Astrocyte (in vitro differentiated cells and primary cell): ENCODE measurements at regions not wholly inside any gene's neighbourhood (a gene's known extent, or its start where the extent isn't known, plus 50 kb on each side); places are given as distances from the start of the nearest gene placed in this dataset.

Experiments
- DNase-seq: peaks from one replicate; pipeline ENCODE4 v3.0.0-alpha.2; 2010; ENCODE audit warnings: low read depth
- FAIRE-seq: peaks from 2 replicates; lab custom pipeline; 2011; peaks lifted over from hg19 to GRCh38; lab: Jason Lieb, UNC
- H2AFZ ChIP-seq: 2 replicates; pipeline ENCODE4 v1.6.0; 2012; ENCODE audit warnings: low read depth, low read length, inconsistent platforms
- H3K27ac ChIP-seq: 2 replicates; pipeline ENCODE4 v1.5.1; 2011; ENCODE audit warnings: low read depth, low read length, inconsistent platforms
- H3K27me3 ChIP-seq: 2 replicates; pipeline ENCODE4 v1.6.0; 2011; ENCODE audit warnings: low read length, inconsistent platforms; ENCODE audit not compliant: insufficient read depth
- H3K36me3 ChIP-seq: 2 replicates; pipeline ENCODE4 v1.5.1; 2011; ENCODE audit warnings: low read length, inconsistent platforms; ENCODE audit not compliant: insufficient read depth
- H3K4me1 ChIP-seq: 2 replicates; pipeline ENCODE4 v1.5.1; 2011; ENCODE audit warnings: low read length, inconsistent platforms; ENCODE audit not compliant: insufficient read depth
- H3K4me2 ChIP-seq: 2 replicates; pipeline ENCODE4 v1.6.0; 2012; ENCODE audit warnings: low read length, inconsistent platforms
- H3K4me3 ChIP-seq: 2 replicates; pipeline ENCODE4 v1.5.1; 2011; ENCODE audit warnings: low read depth, mild to moderate bottlenecking, low read length, inconsistent platforms; ENCODE audit not compliant: insufficient read depth
- H3K79me2 ChIP-seq: 2 replicates; pipeline ENCODE4 v1.6.0; 2012; ENCODE audit warnings: mild to moderate bottlenecking, low read length, inconsistent platforms; ENCODE audit not compliant: insufficient read depth
- H3K9ac ChIP-seq: 2 replicates; pipeline ENCODE4 v1.6.0; 2012; ENCODE audit warnings: mild to moderate bottlenecking, low read length, inconsistent platforms
- H3K9me3 ChIP-seq: 2 replicates; pipeline ENCODE4 v1.5.1; 2012; ENCODE audit warnings: low read depth, mild to moderate bottlenecking, low read length, inconsistent platforms; ENCODE audit not compliant: insufficient read depth
- H4K20me1 ChIP-seq: 2 replicates; pipeline ENCODE4 v1.6.0; 2012; ENCODE audit warnings: low read length, inconsistent platforms; ENCODE audit not compliant: insufficient read depth
- H3K27ac Mint-ChIP-seq: one replicate; pipeline ENCODE4 v1.8.0; 2021; ENCODE audit warnings: mild to moderate bottlenecking, mixed read lengths; ENCODE audit not compliant: unreplicated experiment
- H3K27me3 Mint-ChIP-seq: one replicate; pipeline ENCODE4 v1.8.0; 2021; ENCODE audit warnings: low read depth, mixed read lengths; ENCODE audit not compliant: unreplicated experiment
- H3K36me3 Mint-ChIP-seq: one replicate; pipeline ENCODE4 v1.8.0; 2021; ENCODE audit warnings: low read depth, mixed read lengths; ENCODE audit not compliant: unreplicated experiment
- H3K4me1 Mint-ChIP-seq: one replicate; pipeline ENCODE4 v1.8.0; 2021; ENCODE audit warnings: low read depth, mixed read lengths; ENCODE audit not compliant: unreplicated experiment
- H3K4me3 Mint-ChIP-seq: one replicate; pipeline ENCODE4 v1.8.0; 2021; ENCODE audit warnings: mild to moderate bottlenecking, moderate library complexity, mixed read lengths; ENCODE audit not compliant: unreplicated experiment
- H3K9me3 Mint-ChIP-seq: one replicate; pipeline ENCODE4 v1.8.0; 2021; ENCODE audit warnings: mild to moderate bottlenecking, mixed read lengths; ENCODE audit not compliant: unreplicated experiment
- CTCF ChIP-seq: IDR thresholded peaks from 2 replicates; pipeline ENCODE4 v1.5.1; 2011; ENCODE audit warnings: low read depth, mild to moderate bottlenecking, inconsistent platforms, low read length, moderate library complexity; ENCODE audit not compliant: insufficient read depth
- EZH2 ChIP-seq: IDR thresholded peaks from 2 replicates; pipeline ENCODE4 v1.6.1; 2012; ENCODE audit warnings: mild to moderate bottlenecking, low read length, inconsistent platforms; ENCODE audit not compliant: insufficient read depth

- Histone ChIP-seq H2AFZ (no peak overlapping the region), H3K9ac (no peak overlapping the region), H3K36me3 (no peaks in the 10 kb centered on the region), H4K20me1 (no peaks in the 10 kb centered on the region), H3K9me3 (no peaks in the 10 kb centered on the region), H3K4me1 (no peaks in the 10 kb centered on the region), H3K27ac (no peak overlapping the region), H3K4me2 (no peak overlapping the region), H3K79me2 (no peaks in the 10 kb centered on the region), H3K4me3 (no peak overlapping the region), H3K27me3 (no peaks in the 10 kb centered on the region)
- TF ChIP-seq CTCF (no peak), EZH2 (no peak)
- H3K27me3 Mint-ChIP-seq = no peaks in the 10 kb centered on the region
- H3K4me3 Mint-ChIP-seq = no peak overlapping the region
- H3K4me1 Mint-ChIP-seq = no peaks in the 10 kb centered on the region
- DNase-seq (no peak), FAIRE-seq (no peak)
- H3K27ac Mint-ChIP-seq = no peak overlapping the region
- no peaks in the 10 kb centered on the region for H3K36me3 Mint-ChIP-seq
- H3K9me3 Mint-ChIP-seq = peaks cover 32% of the 10 kb centered on the region
Measured at GRCh38 chr22:47380692-47381091, 618.2 kb downstream of the TBC1D22A start.

- Histone ChIP-seq H3K4me2 (no peak overlapping the region), H3K4me3 (no peak overlapping the region), H3K9ac (no peak overlapping the region), H4K20me1 (no peaks in the 10 kb centered on the region), H3K27me3 (no peaks in the 10 kb centered on the region), H2AFZ (no peak overlapping the region), H3K79me2 (no peaks in the 10 kb centered on the region), H3K9me3 (no peaks in the 10 kb centered on the region), H3K27ac (no peak overlapping the region), H3K4me1 (no peaks in the 10 kb centered on the region), H3K36me3 (no peaks in the 10 kb centered on the region)
- no peaks in the 10 kb centered on the region for H3K27me3 Mint-ChIP-seq
- no peaks in the 10 kb centered on the region for H3K36me3 Mint-ChIP-seq
- H3K27ac Mint-ChIP-seq = no peak overlapping the region
- no peak overlapping the region for H3K4me3 Mint-ChIP-seq
- H3K4me1 Mint-ChIP-seq = no peaks in the 10 kb centered on the region
- no peak for FAIRE-seq
- H3K9me3 Mint-ChIP-seq = peaks cover 32% of the 10 kb centered on the region
- DNase-seq = no peak
- no peak for TF ChIP-seq CTCF
- TF ChIP-seq EZH2 = no peak
Measured at GRCh38 chr22:47379037-47379436, 616.6 kb downstream of the TBC1D22A start.

GRCh38 chr22:47377926-47378560 is 615.6 kb downstream of the TBC1D22A start:
- H2AFZ ChIP-seq = no peak overlapping the region
- no peaks in the 10 kb centered on the region for H3K27me3 ChIP-seq
- DNase-seq (no peak), FAIRE-seq (no peak)
- H3K79me2 ChIP-seq = no peaks in the 10 kb centered on the region
- no peak overlapping the region for H3K4me3 ChIP-seq
- peaks cover 32% of the 10 kb centered on the region for H3K9me3 Mint-ChIP-seq
- H3K4me1 Mint-ChIP-seq = no peaks in the 10 kb centered on the region
- H3K4me1 ChIP-seq = no peaks in the 10 kb centered on the region
- no peaks in the 10 kb centered on the region for H4K20me1 ChIP-seq
- no peaks in the 10 kb centered on the region for H3K36me3 Mint-ChIP-seq
- H3K4me2 ChIP-seq = no peak overlapping the region
- no peaks in the 10 kb centered on the region for H3K27me3 Mint-ChIP-seq
- H3K27ac ChIP-seq = no peak overlapping the region
- H3K9me3 ChIP-seq = no peaks in the 10 kb centered on the region
- H3K36me3 ChIP-seq = no peaks in the 10 kb centered on the region
- TF ChIP-seq EZH2 (no peak), CTCF (no peak)
- H3K27ac Mint-ChIP-seq = no peak overlapping the region
- no peak overlapping the region for H3K4me3 Mint-ChIP-seq
- no peak overlapping the region for H3K9ac ChIP-seq
